ENCODE measurements at regions not wholly inside any gene's neighbourhood (a gene's known extent, or its start where the extent isn't known, plus 50 kb on each side); places are given as distances from the start of the nearest gene placed in this dataset.

DNA sequence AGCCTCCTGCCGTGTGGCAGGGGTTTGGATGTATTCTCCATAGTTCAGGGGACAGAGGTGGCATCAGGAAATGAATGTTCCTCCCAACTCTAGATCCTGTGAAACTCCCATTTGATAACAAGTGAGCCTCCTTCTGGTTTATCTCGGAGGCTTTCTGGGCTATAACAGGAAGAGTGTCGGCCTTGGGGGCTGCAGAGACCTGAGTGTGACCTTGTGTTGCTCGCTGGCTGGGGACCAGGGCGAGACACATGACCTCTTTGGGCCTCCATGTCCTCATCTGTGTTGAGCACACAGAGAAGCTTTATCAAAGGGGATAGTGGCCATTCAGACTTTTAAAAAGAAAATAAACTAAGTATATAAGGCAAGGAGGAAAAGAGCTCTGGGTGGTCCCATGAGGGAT, 78.0 kb upstream of the SMNDC1 start:
- Mint-ChIP-seq H3K27ac (no peak overlapping the region), H3K9me3 (no peaks in the 10 kb centered on the region), H3K4me3 (no peak overlapping the region), H3K27me3 (peaks cover 1% of the 10 kb centered on the region), H3K36me3 (ENCODE audit: low read depth) (no peaks in the 10 kb centered on the region), H3K4me1 (ENCODE audit: low read depth) (peaks cover 15% of the 10 kb centered on the region)
- intact Hi-C loops (cut with micrococcal nuclease): no loop called here
- ATAC-seq: no peak
- DNase-seq: no peak
- ChIA-PET CTCF (interaction anchor here (1.0 kb wide), 1 partner anchor 10 kb away, joined by 4 read pairs; no protein-coding TSS in a partner anchor), POLR2A (interaction anchor here (1.1 kb wide), 1 partner anchor 9 kb away, joined by 3 read pairs; no protein-coding TSS in a partner anchor)
- TF ChIP-seq, protein P1, sequence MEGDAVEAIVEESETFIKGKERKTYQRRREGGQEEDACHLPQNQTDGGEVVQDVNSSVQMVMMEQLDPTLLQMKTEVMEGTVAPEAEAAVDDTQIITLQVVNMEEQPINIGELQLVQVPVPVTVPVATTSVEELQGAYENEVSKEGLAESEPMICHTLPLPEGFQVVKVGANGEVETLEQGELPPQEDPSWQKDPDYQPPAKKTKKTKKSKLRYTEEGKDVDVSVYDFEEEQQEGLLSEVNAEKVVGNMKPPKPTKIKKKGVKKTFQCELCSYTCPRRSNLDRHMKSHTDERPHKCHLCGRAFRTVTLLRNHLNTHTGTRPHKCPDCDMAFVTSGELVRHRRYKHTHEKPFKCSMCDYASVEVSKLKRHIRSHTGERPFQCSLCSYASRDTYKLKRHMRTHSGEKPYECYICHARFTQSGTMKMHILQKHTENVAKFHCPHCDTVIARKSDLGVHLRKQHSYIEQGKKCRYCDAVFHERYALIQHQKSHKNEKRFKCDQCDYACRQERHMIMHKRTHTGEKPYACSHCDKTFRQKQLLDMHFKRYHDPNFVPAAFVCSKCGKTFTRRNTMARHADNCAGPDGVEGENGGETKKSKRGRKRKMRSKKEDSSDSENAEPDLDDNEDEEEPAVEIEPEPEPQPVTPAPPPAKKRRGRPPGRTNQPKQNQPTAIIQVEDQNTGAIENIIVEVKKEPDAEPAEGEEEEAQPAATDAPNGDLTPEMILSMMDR (IDR thresholded peaks at IDR 0.05): no peak

DNA sequence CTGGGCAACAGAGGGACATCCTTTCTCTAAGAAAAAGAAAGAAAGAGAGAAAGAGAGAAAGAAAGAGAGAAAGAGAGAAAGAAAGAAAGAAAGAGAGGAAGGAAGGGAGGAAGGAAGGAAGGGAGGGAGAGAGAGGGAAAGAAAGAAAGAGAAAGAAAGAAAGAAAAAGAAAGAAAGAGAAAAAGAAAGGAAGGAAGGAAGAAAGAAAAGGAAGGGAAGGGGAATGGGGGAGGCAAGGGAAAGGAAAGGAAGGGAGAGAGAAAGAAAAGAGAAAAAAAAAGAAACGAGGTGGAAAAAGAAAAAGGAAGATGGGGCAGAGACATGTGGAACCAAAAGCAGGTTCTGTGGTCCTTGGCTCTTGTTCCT, 82.9 kb upstream of the SMNDC1 start:
- POLR2A ChIA-PET: interaction anchor here (0.6 kb wide), 1 partner anchor 13 kb away, joined by 4 read pairs; no protein-coding TSS in a partner anchor

GRCh38 chr10:110387983-110388686, 83.4 kb upstream of the SMNDC1 start:
- TF ChIP-seq, protein P1 (IDR thresholded peaks at IDR 0.05): no peak
- Mint-ChIP-seq H3K27me3 (no peaks in the 10 kb centered on the region), H3K9me3 (no peaks in the 10 kb centered on the region), H3K4me1 (ENCODE audit: low read depth) (peaks cover 27% of the 10 kb centered on the region), H3K4me3 (peak overlapping the region; percentile 10), H3K36me3 (ENCODE audit: low read depth) (no peaks in the 10 kb centered on the region), H3K27ac (peak overlapping the region; percentile 89)
- POLR2A ChIA-PET: interaction anchor here (0.6 kb wide), 1 partner anchor 14 kb away, joined by 4 read pairs; no protein-coding TSS in a partner anchor
- intact Hi-C loops (cut with micrococcal nuclease): no loop called here
- peak; percentile 83 for ATAC-seq
- CTCF ChIA-PET: interaction anchor here (0.5 to 1.3 kb wide), 2 partner anchors 34 kb away, joined by 3 to 4 read pairs; no protein-coding TSS in a partner anchor
- peak; percentile 70 for DNase-seq

More for the DNA sequence above, 82.9 kb upstream of the SMNDC1 start:
- no peak for DNase-seq
- no peak for ATAC-seq
- Mint-ChIP-seq H3K4me1 (ENCODE audit: low read depth) (peaks cover 25% of the 10 kb centered on the region), H3K27me3 (no peaks in the 10 kb centered on the region), H3K4me3 (peak overlapping the region; percentile 10), H3K27ac (peak overlapping the region; percentile 89), H3K9me3 (no peaks in the 10 kb centered on the region), H3K36me3 (ENCODE audit: low read depth) (no peaks in the 10 kb centered on the region)
- TF ChIP-seq, protein P1 (IDR thresholded peaks at IDR 0.05): no peak
- intact Hi-C loops (cut with micrococcal nuclease): no loop called here
- CTCF ChIA-PET: interaction anchor here (0.5 kb wide), 1 partner anchor 35 kb away, joined by 4 read pairs; no protein-coding TSS in a partner anchor

DNA sequence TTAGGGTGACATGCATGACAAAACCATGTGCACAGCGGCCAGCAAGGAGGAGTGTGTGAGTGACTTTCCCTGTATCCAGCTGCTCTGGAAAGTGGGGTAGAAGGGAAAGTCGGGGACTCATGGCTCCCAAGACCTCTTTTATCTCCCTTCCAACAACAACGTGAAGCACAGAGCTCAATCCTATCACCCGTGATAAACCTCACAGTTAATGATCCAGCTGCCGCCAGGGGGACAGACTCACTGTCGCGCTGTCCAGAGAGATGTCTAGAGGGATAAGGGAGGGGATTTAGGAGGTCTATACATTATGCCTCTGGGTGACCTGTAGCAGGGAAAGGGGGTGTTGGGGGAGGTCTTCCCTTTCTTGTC, 84.0 kb upstream of the SMNDC1 start:
- POLR2A ChIA-PET: no interaction called here
- TF ChIP-seq, protein P1 (IDR thresholded peaks at IDR 0.05): no peak
- Mint-ChIP-seq H3K36me3 (ENCODE audit: low read depth) (no peaks in the 10 kb centered on the region), H3K4me3 (no peak overlapping the region), H3K9me3 (no peaks in the 10 kb centered on the region), H3K27me3 (peaks cover 2% of the 10 kb centered on the region), H3K27ac (peak overlapping the region; percentile 89), H3K4me1 (ENCODE audit: low read depth) (peaks cover 28% of the 10 kb centered on the region)
- ATAC-seq (no peak), DNase-seq (no peak)
- CTCF ChIA-PET: interaction anchor here (1.3 kb wide), 1 partner anchor 34 kb away, joined by 3 read pairs; no protein-coding TSS in a partner anchor
- intact Hi-C loops (cut with micrococcal nuclease): no loop called here

DNA sequence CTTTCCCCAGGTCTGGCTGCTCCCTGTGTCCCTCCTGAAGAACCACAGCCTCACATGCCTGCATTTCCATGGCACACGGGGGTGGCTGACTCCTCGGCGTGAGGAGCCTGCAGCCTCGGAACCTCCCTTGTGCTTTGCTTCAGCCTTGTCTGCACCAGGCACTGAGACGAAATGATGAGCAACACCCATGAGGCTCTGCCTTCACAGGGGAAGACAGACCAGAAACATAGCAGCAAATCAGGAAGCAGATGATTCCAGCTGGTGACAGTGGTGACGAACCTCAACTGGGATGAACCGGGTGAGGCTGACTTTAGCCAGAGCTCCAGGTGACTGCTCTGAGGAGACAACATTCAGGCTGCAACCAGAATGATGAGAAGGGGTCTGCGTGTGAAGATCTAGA, 84.5 kb upstream of the SMNDC1 start:
- TF ChIP-seq, protein P1 (IDR thresholded peaks at IDR 0.05): no peak
- no peak overlapping the region for H3K4me3 Mint-ChIP-seq
- CTCF ChIA-PET: interaction anchor here (1.3 kb wide), 1 partner anchor 35 kb away, joined by 3 read pairs; no protein-coding TSS in a partner anchor
- no peak overlapping the region for H3K27ac Mint-ChIP-seq
- ATAC-seq (no peak), DNase-seq (no peak)
- intact Hi-C loops (cut with micrococcal nuclease): no loop called here
- no peaks in the 10 kb centered on the region for H3K9me3 Mint-ChIP-seq
- H3K4me1 Mint-ChIP-seq (ENCODE audit: low read depth): peaks cover 29% of the 10 kb centered on the region
- POLR2A ChIA-PET: no interaction called here
- H3K27me3 Mint-ChIP-seq: peaks cover 3% of the 10 kb centered on the region
- H3K36me3 Mint-ChIP-seq (ENCODE audit: low read depth): no peaks in the 10 kb centered on the region

All from activated CD8-positive, alpha-beta T cell treated with anti-CD3 and anti-CD28 coated beads for 36 hours (primary cell).